NCI-H187 (cell line): ENCODE measurements at regions not wholly inside any gene's neighbourhood (a gene's known extent, or its start where the extent isn't known, plus 50 kb on each side); places are given as distances from the start of the nearest gene placed in this dataset.

Experiments
- DNase-seq, 2 experiments: peaks; one replicate each; lab custom pipeline; 2025; lab: John Stamatoyannopoulos, UW

DNA sequence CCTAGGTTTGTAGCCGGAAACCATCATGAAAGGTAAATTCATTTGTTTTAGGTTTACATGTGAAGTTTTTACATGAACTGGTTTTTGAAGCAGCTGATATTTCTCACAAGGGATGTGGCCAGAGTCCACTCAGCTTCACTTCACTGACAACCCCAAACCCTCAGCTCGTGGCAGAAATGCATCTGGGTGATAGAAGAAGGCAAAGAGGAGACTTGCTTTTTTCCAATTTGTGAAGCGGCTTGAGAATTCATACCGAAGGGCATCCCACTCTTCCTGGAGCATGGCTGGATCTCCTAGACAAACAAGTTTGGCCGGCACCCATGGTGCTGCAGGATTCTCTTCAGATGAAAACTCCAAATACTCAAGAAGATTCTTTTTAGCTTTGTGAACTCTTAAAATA lies 392.8 kb upstream of the CNR1 start:
- no peak for DNase-seq

DNA sequence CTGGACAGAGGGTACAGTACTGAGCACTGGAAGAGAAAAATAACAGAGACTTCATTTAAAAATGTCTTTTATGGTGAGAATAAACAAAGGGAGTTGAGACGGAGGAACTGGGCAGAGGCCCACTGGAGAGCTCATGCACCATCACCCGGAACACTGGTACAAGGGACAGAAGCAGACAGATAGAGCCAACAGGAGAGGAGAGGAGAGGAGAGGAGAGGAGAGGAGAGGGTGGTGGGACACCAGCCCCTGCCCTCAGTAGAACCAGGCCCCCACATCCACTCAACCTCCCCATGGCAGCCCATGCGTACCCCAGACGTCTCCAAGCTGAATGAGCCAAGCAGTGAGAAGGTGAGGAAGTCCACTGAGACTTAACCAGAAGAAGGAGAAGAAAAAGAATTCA lies 390.5 kb upstream of the CNR1 start:
- no peak for DNase-seq

DNA sequence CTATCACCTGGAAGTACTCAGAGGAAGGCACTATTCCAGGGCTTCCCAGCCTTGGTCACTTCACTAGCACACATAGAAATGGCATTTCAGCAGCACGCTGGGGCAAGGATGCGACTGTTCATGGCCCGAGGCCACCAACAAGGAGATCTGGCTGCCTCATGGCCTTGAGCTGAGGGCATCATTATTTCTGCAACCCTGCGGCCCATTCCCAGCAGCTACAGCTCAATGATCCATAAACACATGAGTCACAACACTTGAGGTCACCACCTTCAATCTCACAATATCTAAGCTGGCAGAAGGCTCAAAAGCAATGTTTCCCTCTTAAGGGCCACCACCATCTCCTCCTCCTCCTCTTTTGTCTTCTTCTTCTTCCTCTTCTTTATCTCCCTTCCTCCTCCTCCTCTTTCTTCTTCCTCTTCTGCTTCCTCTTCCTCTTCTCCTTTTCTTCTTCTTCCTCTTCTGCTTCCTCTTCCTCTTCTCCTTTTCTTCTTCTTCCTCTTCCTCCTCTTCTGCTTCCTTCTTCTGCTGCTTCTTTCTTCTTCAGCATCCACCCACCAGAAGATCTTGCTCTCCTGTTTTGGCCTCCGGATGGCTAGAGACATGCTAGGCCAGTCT lies 382.9 kb upstream of the CNR1 start:
- DNase-seq: no peak

DNA sequence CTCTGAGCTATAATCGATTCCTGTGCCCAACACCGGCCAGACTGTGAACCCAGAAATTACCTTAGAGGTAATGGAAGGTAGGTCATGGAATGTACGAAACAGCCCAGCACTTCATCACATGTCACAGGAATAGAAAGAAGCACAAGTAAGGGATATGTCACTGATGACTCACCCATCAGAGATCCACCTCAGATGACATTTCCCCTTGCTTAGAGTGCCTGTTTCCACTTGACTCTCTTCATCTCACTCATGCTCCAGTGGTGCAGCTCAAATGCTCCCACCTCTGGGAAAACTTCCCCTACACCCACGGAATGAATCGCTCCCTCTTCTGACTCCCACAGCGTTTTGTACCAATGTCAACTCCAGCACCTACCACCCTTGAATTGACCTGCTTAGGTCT lies 381.6 kb upstream of the CNR1 start:
- DNase-seq: no peak

DNA sequence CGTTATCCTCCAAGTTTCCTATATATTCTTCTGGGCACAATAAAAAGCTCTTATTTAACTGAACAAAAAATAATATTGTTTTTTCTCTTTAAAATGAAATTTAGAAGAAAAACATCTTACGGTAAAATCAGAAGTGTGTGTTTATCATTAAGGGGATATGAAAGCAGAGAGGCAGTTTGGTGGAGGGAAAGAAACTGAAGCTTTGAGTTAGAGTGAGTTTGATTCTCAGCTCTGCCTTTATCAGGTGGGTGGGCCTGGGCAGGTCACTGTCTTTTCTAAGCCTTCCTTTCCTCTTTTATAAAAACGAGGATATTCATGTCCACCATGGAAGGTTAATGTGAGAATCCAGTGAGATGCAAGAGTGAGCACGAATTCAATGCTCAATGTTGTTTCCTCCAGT lies 379.8 kb upstream of the CNR1 start:
- no peak for DNase-seq

DNA sequence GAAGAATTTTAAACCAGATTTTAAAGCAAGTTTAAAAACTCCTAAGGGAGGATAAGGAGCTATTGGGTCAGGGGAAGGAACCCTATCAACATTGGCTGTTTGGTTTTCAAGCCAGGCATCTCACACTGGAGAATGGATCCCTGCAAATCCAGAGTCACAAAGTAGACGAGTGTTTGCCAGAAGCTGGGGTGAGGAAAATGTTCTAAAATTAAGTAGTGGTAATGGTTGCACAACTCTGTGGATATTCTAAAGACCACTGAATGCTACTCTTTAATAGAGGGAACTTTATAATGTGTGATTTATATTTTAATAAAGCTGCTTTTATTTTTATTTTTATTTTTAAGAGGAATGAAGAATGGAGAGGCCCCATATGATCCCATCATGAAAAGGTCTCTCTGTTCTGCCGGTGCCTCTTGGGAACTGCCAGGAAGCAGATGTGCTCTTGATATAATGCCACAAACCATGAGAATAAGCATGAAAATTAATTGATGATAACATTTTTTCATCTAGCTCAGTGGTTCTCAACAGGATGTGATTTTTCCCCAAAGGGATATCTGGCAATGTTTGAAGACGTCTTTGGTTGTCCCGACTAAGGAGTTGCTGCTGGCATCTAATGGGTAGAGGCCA lies 379.0 kb upstream of the CNR1 start:
- DNase-seq: no peak

DNA sequence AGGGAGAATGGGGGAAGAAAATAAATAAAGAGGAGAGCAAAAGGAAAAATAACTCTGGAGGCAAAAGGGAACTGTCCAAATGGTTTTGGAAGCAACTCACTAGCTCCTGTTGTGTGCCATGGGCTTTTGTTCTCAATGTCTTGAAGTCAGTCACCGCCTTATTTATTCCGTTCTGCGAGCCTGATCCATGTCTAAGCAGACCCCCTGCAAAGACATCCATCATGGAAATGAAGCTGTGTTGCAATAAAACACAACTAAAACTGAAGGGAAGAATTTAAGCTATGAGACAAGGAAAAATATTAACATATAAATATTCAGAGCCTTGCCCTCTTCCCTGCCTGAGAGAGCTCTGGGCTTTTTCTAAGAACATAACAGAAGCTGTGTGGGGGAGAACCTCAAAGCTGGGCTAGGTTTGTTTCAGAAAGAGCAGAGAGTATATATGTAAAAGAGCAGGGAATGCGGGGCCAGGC lies 373.2 kb upstream of the CNR1 start:
- DNase-seq: no peak

DNA sequence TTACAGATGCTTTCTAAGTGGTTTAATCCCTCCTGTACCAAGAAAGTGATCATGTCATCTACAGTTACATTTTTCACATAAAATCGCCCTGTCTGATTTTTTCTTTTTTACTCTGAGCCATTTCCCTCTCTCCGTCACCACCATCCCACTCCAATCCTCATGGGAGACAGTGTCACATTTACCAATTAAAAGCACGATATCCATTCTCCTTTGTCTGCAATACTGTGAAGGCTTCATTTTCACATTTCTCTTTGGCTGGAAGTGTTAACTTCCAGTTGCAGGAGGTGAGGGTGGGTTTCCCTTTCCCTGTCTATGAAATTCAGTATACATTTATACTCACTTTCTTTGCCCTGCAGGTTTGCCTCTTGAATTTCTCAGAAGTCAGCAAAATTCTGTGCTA lies 372.7 kb upstream of the CNR1 start:
- no peak for DNase-seq

DNA sequence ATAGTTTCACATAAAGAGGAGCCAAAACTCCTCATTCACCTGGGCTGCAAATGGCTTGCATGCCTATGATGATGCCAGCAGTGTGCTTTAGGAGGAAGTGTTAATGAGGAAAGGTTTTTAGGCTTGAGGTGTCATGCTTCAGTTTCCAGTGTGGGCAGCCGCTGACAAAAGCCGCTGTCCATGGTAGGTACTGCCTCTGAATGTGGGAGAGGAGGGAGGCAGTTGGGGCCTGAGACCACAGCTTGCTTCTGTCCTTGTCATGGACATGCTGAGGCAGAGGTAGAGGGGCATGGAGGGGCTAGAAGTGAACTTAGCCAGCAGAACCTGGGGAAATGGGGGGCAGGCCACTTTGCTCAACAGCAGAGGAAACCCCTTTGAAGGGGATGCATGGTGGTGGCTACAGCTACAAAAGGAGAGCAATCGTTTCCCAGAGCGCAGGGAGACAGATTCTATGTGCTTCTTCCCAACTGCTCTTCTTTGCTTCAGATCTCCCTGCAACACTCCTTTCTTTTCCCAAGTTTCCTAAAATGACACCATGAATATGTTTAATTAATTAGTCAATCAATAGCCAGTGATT lies 372.1 kb upstream of the CNR1 start:
- DNase-seq: no peak

DNA sequence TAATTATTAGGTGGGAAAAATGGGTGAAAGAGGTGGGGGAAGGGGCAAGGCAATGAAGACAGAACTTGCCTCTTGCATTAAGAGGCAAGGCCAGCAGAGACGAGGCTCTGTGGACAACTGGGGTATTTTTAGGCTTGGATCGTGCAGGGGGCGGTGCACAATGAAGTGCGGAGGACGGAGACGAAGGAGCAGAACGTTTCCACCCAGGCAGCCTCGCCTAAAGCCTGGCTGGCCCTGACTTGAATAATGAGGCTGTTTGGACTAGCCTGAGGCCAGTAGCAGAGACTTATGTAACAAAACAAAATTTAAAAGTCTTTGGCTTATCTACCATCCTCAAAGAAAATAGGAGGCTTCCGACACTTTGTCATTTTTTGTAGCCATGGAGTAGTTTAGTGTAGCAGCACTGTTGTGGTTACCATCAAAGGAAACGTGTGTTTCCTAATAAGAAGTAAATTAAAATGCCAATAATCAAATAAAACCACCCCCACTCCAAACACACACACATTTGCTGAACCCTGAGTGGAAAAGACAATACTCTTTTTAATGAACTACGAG lies 370.0 kb upstream of the CNR1 start:
- DNase-seq: no peak

DNA sequence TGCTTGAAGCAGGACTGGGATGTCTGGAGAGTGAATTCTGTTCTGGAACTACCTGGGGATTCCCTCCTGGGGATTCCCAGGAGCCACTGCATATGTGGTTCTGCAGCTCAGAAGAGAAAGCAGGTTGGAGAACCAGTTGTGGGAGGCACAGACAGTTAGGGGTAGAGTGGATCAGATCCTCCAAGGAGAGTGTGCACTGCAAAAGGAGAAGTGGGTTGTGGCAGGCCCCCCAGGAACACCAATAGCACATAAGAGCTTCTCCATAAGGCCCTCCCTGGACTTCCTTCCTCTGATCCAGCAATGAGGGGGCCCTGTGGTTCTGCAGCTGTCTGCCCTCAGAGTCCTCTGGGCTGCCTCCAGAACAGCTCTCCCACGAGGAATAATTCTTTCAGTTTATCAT lies 369.2 kb upstream of the CNR1 start:
- no peak for DNase-seq

DNA sequence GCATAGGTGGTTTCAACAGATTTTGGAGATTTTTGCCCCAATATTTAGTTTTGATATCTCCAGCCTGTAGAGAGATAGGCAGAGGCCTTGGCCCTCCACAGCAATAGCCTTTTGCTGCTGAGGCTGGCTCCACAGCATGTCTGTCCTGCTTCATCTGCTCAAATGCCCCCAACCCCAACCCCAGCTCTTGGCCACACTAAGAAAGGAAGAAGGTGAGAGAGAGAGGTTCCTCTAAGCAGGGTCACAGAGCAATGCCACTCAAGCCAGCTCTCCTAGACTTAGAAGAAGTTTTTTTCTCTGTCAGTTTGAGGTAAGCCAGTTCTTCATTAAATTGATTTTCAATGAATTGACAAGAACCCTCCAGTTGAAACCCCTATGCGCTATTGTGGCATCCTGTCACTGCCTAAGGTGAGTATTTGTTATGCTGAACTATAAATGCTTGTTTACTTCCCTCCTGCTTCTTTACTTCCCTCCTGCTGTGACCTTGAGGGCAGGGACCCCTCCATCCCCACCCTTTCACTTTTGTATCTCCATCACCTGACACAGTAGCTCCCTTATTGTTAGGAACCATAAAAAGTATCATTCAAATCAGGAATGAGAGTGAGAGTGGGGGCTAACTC lies 366.2 kb upstream of the CNR1 start:
- DNase-seq: no peak

DNA sequence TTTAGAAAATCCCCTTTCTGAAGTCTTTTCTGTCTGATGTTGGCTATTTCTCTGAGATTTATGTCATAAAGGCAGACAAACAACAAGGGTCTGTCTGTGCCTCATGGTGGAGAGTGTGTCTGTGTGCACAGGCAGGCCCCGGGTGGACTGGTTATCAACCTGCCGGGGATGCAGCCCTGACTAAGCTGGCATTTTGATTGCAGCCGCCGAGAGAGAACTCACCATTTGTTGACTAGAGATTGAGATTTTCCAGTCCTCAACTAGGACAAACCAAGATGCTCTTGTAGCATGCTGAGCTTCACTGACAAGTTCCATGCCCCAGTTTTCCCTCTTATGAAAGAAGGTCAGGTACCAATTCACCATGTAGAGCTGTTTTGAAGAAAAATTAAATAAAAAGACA lies 363.6 kb upstream of the CNR1 start:
- no peak for DNase-seq

DNA sequence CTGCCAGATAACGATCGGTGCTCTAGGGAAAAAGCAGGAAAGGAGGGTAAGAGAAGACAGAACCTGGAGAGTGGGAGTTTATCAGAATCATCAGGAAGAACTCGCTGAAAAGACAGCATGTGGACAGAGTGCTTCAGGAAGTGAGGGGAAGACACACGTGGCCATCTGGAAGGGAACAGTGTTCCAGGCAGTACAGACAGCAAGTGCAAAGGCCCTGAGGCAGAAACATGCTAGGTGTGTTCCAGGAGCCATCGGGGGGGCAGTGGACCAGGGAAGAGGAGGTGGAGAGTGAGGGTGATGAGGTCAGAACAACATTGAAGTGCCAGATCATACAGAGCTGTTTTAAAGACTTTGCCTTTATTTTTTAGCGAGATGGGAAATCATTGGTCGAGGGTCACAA lies 354.3 kb upstream of the CNR1 start:
- DNase-seq: no peak

DNA sequence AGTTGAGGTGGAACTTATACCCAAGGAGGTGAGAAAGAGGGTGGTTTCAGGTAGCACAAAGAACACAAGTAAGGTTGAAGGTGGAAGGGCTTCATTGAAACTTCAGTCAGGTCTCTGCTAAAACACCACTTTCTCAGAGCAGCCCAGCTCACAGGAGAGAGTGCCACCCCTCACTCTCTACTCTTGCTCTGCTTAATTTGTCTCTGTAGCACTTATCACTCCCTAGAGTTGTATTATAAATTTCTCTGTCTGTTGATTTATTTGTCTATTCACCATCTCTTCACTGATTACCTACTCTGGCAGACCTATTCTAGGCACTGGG lies 353.8 kb upstream of the CNR1 start:
- DNase-seq: no peak

DNA sequence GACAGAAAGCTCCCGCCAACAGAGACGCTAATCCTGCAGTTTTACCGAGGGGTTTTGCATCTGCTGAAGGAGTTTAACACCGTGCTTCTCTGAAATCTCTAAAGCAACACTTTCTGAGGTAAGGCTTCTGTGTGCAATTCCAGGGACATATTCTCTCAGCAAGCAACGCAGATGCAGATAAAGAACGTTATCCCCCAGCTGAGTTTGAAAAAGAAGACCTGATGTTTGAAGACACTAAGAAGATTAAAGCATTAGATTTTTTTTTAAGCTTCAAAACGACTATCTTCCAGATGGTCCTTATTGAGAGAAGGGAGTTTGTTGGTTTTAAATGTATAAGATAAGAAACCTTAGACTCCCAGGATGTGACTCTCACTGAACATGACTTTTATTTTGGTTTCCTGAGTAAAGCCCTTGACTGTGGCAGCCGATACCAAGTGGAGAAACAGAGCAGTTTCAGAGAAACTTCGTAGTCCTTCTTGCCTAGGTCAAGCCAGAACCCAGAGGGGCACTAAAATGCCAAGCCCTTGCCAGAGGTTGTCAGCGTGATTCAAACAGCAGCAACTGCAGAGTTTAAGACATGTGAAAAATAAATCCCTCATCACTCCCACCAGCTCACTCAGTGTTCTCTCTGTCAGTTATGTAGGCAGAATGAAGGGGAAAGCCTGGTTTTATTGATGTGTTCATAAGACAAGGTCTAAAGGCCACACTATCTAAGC lies 353.3 kb upstream of the CNR1 start:
- DNase-seq: no peak

DNA sequence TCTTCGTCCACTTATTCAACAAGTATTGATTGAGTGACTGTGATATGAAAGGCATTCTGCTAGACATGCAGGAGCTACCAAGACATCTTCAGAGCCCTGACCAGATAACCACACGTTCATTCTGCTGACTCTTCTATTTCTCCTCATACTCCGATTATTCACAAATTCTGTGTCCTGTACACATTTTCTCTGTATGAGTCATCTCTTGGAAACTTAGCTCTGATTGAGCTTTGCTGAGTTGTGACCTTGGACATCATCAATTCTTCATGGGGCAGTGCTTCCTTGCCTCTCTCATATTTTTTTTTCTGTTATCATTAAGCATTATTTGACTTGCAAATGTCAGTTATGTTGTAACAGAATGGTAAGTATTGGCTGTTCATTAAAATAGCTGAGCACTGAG lies 351.6 kb upstream of the CNR1 start:
- no peak for DNase-seq

DNA sequence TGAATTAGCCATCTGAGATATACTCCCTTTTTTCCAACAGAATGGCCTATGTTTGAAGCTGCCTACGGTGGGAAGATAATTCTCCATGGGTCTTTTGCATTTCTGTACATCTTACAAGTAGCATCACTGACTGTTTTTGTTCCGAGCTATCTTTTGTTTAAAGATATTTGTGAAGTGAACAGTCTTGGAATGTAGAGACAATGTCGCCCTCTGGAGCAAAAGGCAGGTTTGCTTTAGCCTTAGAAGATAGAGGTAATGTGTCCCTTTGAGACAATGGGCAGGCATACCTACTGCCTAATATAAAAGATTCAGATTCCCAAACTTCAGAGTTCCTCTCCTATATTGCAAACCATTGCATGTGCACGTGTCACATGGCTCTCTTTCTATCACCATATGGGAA lies 347.8 kb upstream of the CNR1 start:
- no peak for DNase-seq

DNA sequence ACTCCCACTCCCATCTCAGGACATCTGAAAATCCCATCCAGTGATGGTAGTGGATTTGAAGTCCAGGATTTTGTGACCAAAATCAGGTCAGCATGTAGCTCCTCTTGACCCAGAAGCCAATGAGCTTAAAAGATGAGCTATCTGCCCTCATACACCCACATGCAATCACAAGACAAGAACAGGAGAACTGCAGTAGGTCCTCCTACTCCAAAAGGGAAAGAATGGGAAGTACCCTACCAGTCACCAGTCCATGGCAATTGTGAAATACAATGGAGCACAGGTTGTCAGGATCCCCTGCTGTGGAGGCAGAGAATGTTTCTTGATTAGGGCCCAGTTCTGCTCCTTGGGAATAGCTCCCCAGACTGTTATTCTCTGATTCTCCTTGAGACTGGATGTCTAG lies 347.3 kb upstream of the CNR1 start:
- no peak for DNase-seq

DNA sequence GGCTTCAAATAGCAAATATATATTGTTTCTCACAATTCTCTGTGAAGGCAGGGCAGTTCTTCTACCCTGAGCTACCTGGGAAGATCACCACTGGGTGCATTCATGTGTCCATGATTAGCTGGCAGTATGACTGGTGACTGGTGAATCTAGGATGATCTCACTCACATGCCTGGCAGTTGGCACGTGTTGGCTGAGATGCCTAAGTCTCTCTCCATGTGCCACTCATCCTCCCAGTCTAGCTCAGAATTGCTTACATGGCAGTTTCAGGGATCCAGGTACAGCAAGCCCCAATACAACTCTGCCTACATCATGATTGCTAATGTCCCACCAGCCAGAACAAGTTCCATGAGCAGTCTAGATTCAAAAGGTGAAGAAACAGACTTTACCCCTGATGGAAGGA lies 346.8 kb upstream of the CNR1 start:
- DNase-seq: no peak

DNA sequence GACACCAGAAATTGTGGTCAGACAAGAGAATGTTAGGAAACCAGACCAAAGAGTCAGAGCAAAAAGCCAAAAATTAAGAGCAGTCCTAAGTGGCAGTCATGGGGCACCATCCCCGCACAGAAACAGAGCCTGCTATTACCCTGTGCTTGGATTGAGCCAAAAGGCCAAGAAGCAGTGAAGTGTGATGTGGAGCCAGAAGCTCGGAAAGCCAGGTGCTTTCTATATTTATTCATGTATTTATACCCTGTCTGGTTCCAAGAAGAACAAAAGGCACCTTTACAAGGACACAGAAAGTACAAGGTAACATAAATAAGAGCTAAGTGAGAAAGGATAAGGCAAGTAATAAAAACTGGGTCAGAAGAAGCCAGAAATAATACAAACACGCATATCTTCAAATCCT lies 336.2 kb upstream of the CNR1 start:
- DNase-seq: no peak

DNA sequence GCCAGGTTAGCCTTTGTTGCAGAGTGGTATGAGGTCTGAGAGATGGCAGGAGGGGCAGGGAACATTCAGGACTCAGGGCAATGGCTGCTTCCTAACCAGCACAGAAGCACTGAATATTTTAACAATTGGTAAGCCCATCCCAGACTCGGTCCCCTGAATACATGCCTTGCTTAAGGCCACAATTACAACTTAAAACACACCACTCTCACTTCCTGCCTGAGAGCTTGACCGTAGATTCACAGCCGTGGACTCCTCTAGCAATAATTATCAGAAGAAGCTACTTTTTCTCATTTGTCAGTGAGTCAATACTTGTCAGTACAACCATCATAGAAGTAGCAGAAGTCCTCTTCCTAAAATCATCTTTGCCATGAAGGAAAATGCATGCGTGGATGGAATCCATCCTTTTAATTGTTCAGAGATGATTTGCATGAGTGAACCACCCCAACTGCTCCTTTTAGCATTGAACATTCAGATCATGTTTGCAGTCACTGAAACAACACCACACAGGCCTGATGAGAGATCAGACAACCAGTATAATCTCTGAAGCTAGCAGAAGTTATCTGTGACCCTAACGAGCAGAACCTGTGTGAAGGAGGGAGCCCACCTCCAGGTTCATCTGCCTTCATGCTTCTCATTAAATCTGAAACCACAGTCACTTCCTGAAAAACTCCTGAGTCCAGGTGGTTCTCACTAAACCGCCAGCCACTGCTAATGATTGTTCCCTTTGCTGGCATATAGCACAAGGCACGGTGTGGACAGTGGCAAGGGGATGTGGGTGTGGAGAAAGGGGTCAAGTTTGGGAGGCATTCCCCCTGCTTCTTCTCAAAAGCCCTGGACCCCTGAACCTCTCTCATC lies 333.9 kb upstream of the CNR1 start:
- no peak for DNase-seq
